Astrocyte of the cerebellum (primary cell): ENCODE measurements at regions not wholly inside any gene's neighbourhood (a gene's known extent, or its start where the extent isn't known, plus 50 kb on each side); places are given as distances from the start of the nearest gene placed in this dataset.
"Not testable (repeated sequence)": the region's sequence is repeated elsewhere in the genome, so short reads cannot be mapped to it uniquely, and the experiment has no call there.

Source experiments
- DNase-seq: peaks from one replicate; pipeline ENCODE4 v3.0.0-alpha.2; 2011; ENCODE audit warnings: low read depth
- H3K4me3 ChIP-seq: 2 replicates; pipeline ENCODE4 v1.5.1; 2011; ENCODE audit warnings: mild to moderate bottlenecking, low read depth, low read length, moderate library complexity
- in situ Hi-C: cut with HindIII; loops from 2 replicates; pipeline ENCODE4 v1.10.0; 2017; ENCODE audit warnings: low sequenced_read_pairs
- TF ChIP-seq, protein P1 (sequence below): IDR thresholded peaks from 2 replicates; pipeline ENCODE4 v1.5.1; 2012; ENCODE audit warnings: low read length, low read depth, moderate library complexity, mild to moderate bottlenecking; ENCODE audit errors: missing control alignments

DNA sequence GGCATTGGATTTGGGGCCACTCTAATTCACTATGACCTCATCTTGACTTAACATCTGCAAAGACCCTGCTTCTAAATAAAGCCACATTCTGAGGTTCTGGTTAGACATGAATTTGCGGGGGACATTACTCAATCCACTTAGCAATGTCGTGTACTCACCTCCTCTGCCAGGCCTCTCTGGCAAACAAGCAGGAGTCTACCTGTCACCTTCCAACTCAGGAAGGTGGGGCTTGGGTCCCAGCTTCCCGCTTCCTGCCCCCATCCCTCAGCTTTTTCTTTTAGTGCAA lies 177.8 kb downstream of the PSMG1 start:
- H3K4me3 ChIP-seq: no peak overlapping the region
- no peak for DNase-seq
- in situ Hi-C loops: no loop called here
- TF ChIP-seq, protein P1, sequence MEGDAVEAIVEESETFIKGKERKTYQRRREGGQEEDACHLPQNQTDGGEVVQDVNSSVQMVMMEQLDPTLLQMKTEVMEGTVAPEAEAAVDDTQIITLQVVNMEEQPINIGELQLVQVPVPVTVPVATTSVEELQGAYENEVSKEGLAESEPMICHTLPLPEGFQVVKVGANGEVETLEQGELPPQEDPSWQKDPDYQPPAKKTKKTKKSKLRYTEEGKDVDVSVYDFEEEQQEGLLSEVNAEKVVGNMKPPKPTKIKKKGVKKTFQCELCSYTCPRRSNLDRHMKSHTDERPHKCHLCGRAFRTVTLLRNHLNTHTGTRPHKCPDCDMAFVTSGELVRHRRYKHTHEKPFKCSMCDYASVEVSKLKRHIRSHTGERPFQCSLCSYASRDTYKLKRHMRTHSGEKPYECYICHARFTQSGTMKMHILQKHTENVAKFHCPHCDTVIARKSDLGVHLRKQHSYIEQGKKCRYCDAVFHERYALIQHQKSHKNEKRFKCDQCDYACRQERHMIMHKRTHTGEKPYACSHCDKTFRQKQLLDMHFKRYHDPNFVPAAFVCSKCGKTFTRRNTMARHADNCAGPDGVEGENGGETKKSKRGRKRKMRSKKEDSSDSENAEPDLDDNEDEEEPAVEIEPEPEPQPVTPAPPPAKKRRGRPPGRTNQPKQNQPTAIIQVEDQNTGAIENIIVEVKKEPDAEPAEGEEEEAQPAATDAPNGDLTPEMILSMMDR: no peak

DNA sequence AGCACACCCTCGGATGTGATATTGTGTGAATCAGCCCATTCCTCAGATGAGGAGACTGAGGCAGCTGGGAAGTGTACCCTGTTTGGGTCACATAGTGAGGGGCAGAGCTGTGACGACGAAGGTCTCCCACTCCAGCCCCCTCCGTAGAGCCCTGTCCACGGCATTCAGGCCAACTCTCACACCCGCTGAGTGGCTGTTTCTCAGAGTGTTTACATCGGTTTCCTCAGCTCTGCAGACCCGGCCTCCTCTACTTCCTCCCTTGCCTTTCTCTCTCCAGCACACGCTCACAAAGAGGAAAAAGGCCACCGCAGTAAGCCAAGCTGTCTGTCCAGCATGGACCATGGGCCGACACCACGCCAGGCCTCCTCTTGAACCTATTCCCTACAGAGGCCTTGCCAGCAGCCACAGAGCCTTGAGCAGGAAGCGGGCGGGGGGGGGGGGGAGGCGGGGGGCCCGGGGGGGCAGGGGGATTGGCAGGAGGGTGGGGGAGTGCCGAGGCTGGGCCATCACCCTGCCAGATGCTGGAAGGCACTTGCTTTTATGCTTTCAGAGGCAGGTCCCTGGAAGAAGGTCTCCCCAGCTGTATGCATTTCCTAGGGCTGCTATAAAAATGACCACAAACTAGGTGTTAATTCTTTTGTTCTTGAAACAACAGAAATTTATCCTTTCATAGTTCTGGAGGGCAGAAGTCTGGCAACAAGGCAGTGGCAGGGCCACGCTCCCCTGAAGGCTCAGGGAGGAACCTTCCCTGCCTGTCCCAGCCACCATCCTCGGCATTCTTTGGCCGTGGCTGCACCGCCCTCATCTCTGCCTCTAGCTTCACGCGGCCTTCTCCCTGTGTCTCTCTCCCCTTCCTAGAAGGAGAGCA lies 178.4 kb downstream of the PSMG1 start:
- DNase-seq: peak; percentile 32
- TF ChIP-seq, protein P1: no peak
- in situ Hi-C loops: no loop called here
- H3K4me3 ChIP-seq: no peak overlapping the region

DNA sequence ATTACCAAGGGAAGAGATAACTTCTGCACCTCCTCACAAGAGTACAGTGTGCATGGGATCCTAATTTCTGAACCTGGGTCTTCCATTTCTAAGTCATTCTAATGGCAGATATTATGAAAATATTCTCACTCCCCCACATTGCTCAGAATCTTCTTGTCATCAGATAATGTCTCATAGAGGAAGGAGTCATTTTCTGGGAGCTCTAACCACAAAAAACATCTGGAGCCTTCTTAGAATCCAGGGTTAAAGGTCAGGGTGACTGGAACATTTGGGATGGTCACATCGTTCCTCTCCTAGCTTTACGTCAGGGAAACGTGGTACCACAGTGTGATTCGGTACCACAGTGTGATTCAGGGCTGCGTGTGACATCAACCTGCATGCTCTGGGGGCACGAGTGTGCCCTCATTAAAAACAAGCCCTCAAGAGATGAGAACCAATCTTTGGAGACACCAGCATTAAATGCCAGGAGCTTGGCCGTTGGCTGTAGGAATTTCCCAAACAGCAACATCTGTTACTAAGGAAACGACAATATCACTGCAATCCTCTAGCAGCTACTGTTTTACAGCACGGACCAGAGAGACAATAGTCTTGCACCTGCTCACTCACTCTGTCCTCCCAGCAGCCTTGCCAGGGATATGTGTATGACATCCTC lies 179.1 kb downstream of the PSMG1 start:
- H3K4me3 ChIP-seq: no peak overlapping the region
- TF ChIP-seq, protein P1: no peak
- in situ Hi-C loops: no loop called here
- no peak for DNase-seq

DNA sequence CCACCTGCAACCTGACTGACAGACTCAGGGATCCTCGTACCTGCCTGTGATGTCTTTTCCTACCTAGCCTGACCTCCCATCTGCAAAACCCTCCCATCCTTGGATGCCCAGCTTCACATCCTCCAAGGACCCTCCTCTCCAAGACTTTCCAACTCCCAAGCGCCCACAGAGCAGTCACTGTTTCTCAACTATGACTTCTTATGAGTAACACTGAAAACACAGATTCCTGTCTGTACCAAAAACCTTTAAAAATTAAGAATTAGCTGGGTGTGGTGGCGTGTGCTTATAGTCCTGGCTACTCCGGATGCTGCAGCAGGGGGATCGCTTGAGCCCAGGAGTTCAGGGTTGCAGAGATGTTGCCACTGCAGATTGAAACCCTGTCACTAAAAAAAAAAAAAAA lies 181.9 kb downstream of the PSMG1 start:
- in situ Hi-C loops: no loop called here
- TF ChIP-seq, protein P1: no peak
- no peak for DNase-seq
- no peak overlapping the region for H3K4me3 ChIP-seq

DNA sequence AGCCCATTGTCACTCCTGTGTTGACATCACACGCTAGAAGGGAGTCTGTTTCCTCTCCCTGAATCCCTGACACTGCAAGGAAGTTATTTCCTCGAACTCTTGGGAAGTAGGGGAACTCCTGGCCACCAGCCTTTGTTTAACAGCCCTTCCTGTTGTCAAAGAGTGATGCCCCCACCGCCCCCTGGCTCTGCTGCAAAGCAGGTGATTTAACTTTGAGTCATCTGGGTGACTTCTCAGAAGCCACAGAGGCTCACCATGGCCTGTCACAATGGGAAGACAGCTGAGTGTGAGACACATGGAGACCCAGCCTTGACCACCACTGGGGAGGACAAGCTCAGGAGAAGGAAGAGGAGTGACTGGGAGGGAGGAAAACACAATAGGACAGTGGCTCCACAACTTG lies 182.8 kb downstream of the PSMG1 start:
- DNase-seq: no peak
- H3K4me3 ChIP-seq: no peak overlapping the region
- TF ChIP-seq, protein P1: no peak
- in situ Hi-C loops: no loop called here

DNA sequence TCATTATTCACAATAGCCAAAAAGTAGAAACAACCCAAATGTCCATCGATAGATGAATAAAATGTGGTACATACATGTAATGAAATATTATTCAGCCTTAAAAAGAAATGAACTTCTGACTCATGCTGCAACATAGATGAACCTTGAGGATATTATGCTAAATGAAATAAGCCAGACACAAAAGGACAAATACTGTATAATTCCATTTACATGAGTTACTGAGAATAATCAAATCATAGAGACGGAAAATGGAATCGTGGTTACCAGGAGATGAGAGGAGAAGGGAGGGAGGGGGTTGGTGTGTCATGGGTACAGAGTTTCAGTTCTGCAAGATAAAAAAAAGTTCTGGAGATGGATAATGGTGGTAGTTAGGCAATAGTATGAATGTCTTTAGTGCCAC lies 184.1 kb downstream of the PSMG1 start:
- H3K4me3 ChIP-seq: no peak overlapping the region
- in situ Hi-C loops: no loop called here
- no peak for DNase-seq
- TF ChIP-seq, protein P1: no peak

DNA sequence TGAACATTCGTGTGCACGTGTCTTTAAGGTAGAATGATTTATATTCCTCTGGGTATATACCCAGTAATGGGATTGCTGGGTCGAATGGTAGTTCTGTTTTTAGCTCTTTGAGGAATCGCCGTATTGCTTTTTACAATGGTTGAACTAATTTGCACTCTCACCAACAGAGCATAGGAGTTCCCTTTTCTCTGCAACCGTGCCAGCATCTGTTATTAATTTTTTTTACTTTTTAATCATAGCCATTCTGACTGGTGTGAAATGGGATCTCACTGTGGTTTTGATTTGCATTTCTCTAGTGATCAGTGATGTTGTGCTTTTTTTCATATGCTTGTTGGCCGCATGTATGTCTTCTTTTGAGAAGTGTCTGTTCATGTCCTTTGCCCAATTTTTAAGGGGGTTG lies 185.0 kb downstream of the PSMG1 start:
- DNase-seq, H3K4me3 ChIP-seq, in situ Hi-C loops: not testable (repeated sequence)

DNA sequence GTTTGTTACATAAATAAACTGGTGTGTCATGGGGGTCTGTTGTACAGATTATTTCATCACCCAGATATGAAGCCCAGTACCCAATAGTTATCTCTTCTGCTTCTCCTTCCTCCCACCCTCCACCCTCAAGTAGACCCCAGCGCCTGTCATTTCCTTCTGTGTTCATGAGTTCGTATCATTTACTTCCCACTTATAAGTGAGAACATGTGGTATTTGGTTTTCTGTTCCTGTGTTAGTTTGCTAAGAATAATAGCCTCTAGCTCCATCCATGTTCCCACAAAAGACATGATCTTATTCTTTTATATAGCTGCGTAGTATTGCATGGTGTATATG lies 185.4 kb downstream of the PSMG1 start:
- in situ Hi-C loops, DNase-seq, H3K4me3 ChIP-seq: not testable (repeated sequence)
